GM18909 (cell line): ENCODE measurements at regions not wholly inside any gene's neighbourhood (a gene's known extent, or its start where the extent isn't known, plus 50 kb on each side); places are given as distances from the start of the nearest gene placed in this dataset.

Source experiments
- ATAC-seq: cut with Tn5 transposase; IDR thresholded peaks from one replicate; pipeline ENCODE4 v1.9.1; 2021; ENCODE audit warnings: mild to moderate bottlenecking; ENCODE audit not compliant: unreplicated experiment, poor library complexity

DNA sequence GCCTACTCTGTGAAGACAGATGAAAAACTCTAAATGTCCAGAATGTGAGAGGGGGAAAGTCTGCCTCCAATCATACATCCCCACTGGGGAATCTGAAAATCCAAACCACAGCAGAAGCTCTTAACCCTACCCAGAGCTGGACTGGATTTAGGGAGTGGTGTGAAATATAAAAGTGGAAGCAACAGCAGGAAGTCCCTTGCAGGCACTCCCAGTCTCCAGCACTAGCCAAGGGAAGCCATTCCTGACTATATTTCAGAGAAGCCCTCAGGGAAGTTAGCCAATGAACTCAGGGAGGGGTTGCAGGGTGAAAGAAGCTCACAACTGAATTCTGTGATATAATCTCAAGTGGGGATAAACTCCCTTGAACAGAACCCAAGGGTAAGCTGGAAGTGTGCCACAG lies 51.5 kb downstream of the CRPPA start:
- ATAC-seq: no peak

DNA sequence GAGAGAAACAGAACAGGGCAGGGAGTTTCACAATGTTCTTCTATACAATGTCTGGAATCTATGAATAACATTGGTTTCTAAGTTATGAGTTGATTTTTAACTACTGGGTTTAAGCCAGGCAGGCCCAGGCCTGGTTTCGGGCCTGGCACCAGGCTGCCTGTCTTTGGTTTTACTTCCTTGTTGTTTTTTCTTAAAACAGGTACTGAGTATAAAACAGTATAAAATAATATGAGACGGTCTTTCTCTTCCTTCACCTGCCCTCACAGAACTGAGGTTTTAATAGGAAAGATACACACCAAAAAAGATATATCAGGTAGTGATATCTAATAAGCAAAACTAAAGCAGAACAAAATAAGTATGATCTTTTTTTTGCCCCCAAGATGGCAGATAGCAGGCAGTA lies 52.0 kb downstream of the CRPPA start:
- peak; percentile 33 for ATAC-seq

DNA sequence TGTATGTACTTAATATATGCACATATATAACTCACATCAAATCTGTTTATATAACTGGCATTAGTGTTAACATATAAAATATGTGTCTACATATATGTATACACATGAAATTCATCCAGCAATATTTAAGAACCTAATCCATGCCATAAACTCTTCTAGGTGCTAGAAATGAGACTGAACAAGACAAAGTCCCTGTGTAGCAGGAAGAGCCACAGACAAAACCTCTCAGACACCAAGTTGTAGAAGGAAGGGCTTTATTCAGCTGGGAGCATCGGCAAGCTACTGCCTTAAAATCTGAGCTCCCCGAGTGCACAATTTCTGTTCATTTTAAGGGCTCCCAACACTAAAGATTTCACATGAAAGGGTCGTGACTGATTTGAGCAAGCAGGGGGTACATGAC lies 52.5 kb downstream of the CRPPA start:
- ATAC-seq: peak; percentile 8

GRCh38 chr7:16367115-16367514 lies 54.2 kb downstream of the CRPPA start:
- no peak for ATAC-seq

DNA sequence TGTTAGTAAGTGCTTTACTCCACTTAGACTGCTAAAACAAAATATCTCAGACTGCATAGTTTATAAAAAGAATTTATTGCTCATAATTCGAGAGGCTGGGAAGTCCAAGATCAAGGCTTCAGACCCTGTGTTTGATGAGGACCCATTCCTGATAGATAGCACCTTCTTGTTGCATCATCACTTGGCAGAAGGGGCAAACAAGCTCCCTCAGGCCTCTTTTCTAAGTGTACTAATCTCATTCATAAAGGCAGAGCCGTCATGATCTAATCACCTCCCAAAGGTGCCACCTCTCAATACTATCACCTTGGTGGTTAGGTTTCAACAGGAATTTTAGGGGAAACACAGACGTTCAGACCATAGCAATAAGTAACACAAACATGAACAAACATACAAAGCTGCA lies 55.4 kb downstream of the CRPPA start:
- no peak for ATAC-seq

DNA sequence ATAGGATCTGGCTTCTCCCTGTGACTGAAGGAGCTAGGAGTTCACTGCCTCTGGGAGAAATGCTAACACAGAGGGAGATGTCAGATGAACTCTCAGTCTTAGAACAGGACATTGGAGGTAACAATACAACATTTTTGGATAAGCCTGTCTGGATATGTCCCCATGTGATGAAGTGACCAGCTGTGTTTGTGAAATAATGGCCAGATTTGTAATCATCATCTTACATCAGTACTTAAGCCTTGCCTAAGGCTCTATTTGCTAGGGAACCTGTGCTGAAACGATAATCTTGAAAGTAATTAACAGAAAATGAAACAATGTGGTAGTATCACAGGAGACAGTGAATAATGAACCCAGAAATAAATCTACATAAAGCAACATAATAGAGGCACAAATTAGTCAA lies 56.2 kb downstream of the CRPPA start:
- ATAC-seq: peak; percentile 47

DNA sequence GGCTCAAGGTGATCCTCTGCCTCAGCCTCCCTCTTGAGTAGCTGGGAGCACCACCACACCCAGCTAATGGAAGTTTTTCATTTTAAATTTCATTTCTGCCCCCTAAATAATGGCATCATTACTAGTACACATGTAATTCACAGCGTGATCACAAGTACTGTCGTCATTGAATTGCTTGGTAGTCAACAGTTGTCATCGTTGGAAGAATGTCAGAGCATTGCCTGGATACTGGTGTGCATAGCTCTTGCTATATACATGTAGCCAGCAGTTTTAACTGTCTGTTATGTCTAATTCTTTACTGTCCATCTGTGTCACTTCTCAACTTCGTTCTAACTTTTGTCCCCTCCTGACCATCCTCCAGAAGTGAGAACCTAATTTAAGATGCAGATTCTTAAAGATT lies 62.1 kb downstream of the CRPPA start:
- no peak for ATAC-seq

DNA sequence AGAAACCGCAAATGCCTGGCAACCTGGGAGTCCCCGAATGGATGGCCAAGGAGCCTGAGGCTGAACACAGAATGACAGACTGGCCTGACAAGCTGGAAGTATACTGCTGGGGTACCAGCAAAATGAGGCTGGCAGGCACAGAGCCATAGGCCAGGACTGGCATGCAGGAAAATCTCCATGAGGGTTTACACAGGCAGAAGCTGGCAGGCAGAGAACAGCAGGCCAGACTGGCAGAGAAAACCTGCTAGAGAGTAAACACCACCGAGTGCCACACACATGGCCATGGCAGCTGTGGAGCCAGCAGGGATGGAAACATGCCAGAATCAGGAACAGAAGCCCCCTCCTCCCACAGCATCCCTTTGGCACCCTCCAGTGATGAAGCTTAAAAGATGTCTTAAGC lies 63.4 kb downstream of the CRPPA start:
- no peak for ATAC-seq

DNA sequence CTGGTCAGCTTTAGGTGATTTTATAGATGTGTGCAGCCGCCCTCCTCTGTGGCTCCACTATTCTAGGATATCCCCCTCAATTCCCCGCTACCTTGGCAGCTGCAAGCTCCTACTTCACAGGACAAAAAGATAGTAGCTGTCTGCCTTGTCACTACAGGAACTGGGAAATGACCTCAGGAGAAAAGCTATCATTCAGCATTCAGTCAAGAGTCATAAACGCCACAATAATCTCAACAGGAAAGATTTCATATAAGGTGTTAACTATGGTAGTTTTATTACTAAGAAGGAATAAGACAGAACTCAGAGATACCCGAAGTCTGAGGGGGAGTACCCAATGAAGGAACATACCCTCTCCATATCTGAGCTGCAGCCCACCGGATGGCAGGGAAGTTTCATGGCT lies 63.9 kb downstream of the CRPPA start:
- no peak for ATAC-seq

DNA sequence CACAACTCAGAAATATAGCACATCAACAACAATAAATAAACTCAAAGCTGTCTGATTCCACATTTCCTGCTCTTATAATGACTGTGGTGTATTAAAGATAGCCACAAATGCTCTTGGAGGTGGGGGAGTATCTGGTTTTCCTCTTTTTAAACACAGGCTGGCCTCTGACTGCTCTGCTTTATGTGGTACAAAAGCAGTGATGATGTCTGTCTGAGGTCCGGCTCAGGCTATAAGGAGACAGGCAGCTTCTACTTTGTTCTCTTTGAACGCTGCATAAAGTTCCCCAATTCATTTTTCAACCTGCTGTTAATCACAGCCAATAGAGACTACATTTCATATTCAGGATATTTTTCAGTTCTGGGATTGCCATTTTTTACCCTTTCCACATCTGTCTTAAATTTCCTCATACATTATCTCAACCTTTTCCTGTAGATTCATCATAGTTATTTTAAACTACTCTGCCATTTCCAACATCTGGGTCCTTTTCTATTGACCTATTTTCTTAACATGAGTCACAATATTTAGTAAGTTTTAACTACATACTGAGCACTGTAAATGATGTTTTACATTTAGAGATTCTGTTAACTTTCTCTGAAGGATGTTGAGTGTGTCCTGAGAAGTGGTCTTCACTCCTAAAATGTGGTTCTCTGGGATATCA lies 64.9 kb downstream of the CRPPA start:
- no peak for ATAC-seq

- no peak for ATAC-seq
Observed at GRCh38 chr7:16354573-16354972, 66.8 kb downstream of the CRPPA start.

DNA sequence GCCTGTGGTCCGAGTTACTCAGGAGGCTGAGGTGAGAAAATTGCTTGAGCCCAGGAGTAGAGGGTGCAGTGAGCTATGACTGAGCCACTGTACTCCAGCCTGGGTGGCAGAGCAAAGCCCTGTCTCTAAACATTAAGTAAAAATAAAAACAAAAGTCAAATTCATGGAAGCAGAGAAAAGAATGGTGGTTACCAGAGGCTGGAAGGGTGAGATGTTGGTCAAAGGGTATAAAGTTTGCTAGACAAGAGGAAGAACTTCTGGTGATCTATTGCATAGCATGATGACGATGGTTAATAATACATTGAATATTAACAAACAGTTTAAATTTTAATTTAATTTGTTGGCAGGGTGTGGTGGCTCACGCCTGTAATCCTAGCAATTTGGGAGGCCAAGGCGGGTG lies 68.1 kb downstream of the CRPPA start:
- ATAC-seq: no peak

GRCh38 chr7:16350634-16351033 lies 70.7 kb downstream of the CRPPA start:
- ATAC-seq: peak; percentile 79

- no peak for ATAC-seq
Observed at GRCh38 chr7:16348251-16348650, 73.1 kb downstream of the CRPPA start.

- ATAC-seq: no peak
Observed at GRCh38 chr7:16347827-16348192, 73.5 kb downstream of the CRPPA start.

DNA sequence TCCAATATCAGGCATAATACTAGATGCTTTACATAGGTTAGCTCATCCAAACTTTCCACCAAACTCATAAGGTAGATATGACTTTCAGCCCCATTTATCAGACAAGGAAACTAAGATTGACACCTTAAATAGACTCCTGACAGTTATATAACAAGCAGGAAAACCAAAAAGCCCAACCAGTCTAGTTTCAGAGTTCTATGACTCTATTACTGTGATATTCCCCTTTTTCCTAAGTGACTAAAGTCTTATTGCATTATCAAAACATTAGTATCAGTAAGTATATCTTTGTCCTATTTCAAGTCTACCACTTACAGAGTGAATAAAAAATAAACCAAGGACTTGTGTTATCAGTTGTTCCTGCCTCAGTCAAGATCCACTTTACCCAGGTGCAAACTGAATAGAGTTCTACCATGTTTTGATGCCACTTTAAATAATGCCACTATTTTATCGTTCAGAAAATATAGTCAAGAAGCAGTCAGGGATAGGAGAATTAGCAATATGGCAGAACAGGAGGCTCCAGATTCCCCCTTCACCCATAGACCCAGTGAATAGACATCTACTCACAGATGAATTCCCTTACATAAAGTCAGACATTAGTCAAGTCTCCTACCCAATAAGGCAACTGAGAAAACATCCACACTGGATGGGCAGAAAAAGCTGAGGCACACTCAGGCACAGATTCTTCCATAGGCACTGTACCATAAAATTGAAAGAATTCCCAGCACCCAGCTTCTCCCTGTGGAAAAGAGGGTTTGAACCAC lies 74.1 kb downstream of the CRPPA start:
- no peak for ATAC-seq

GRCh38 chr7:16345979-16346958 lies 75.1 kb downstream of the CRPPA start:
- ATAC-seq: peak; percentile 67

- no peak for ATAC-seq
Observed at GRCh38 chr7:16344927-16345326, 76.4 kb downstream of the CRPPA start.

DNA sequence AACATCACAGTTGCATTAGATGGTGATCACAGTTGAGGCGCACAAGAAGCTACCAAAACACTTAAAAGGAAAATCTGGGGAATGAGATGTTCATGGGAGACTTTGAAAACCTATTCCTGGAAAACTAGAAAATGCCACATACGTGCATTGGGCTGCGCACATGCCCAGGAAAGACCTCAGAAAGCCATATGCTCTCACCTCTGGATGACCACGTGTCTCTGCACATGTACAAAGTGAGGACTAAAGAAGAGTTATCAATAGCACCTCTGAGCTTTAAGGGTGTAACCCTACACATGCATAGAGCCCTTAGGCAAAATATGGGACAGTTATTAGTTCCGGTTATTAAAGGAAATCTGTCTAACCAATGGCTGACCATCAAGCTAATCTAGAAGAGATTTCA lies 77.7 kb downstream of the CRPPA start:
- no peak for ATAC-seq

DNA sequence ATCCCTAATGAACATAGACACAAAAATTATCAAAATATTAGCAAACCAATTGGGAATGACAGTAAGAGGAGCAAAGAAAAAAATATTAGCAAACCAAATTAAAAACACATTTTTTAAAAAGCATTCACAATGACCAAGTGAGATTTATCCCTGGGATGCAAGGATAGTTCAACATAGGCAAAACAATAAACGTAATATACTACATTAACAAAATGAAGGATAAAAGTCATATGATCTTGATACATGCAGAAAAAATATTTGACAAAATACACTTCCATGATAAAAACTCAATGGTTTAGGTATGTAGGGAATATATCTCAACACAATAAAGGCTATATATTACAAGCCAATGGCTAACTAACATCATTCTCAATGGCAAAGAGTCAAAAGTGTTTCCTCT lies 83.3 kb downstream of the CRPPA start:
- no peak for ATAC-seq

DNA sequence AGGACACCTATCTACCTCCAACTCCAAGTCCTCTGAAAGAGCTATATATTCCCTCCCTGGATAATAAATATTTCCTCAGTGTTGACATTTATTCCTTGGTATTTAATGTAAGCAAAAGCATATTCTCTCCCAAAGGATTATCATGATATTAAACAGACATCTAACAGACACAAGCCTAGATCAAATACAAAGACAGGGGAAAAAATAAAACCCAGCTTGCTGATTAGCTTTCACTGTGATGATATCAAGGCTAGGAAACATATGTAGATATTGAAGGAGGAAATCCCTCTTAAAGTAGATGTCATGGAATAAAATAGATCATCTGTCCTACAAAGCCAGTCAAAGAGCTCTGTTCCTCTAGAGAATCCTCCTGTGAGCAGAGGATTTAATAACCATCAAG lies 95.2 kb downstream of the CRPPA start:
- no peak for ATAC-seq
